Right cardiac atrium (tissue), 5 donors: ENCODE measurements at regions not wholly inside any gene's neighbourhood (a gene's known extent, or its start where the extent isn't known, plus 50 kb on each side); places are given as distances from the start of the nearest gene placed in this dataset.
"Not testable (repeated sequence)": the region's sequence is repeated elsewhere in the genome, so short reads cannot be mapped to it uniquely, and the experiment has no call there.

ENCODE experiments used
- ATAC-seq, 2 donors: fragments of 200-7000 bp; cut with Tn5 transposase; one replicate each; pipeline versions ENCODE4 v1.8.0 to v1.9.1; 2020; ENCODE audit warnings: moderate library complexity in 2 of 2, mild to moderate bottlenecking in 1 of 2
- DNase-seq, 3 donors: peaks; one replicate each; pipeline ENCODE4 v3.0.0-alpha.2; 2020
- H3K27ac ChIP-seq: one replicate; pipeline ENCODE4 v1.5.1; 2013; ENCODE audit warnings: mild to moderate bottlenecking, low read length, control low read depth, moderate library complexity
- H3K27me3 ChIP-seq: one replicate; pipeline ENCODE4 v1.6.1; 2013; ENCODE audit not compliant: control insufficient read depth, insufficient read depth
- H3K4me1 ChIP-seq: one replicate; pipeline ENCODE4 v1.6.1; 2013; ENCODE audit warnings: low read length; ENCODE audit not compliant: control insufficient read depth, insufficient read depth
- H3K4me3 ChIP-seq: one replicate; pipeline ENCODE4 v1.5.1; 2013; ENCODE audit warnings: low read length, control low read depth
- H3K9me3 ChIP-seq: one replicate; pipeline ENCODE4 v1.6.1; 2013; ENCODE audit warnings: low read length; ENCODE audit not compliant: control insufficient read depth
- WGBS: extraction: QIAGEN DNeasy Blood & Tissue Kit; methylation state at CpG from one replicate; pipeline ENCODE4 v1.1.7; 2013; 5-methylcytosine and 5-hydroxymethylcytosine counted together
- intact Hi-C, 4 donors: fragments of 100-400 bp; cut with DNase I; formaldehyde crosslinking; loops; one replicate each; pipeline versions ENCODE4 v1.11.0 to v1.14.0; 2022 to 2023
- donor health status: healthy with polysubstance abuse.
- donor health status: DM: no; HTN: yes; CAD: no.
- donor health status: DM: no; HTN: no; CAD: no.
- donor health status: DM: no; HTN: yes; CAD: no; lungs with severe emphysema.
- donor health status: DM: yes; HTN: yes; CAD: no.

GRCh38 chr14:106081721-106082120 lies 555.3 kb downstream of the TMEM121 start:
- DNase-seq, H3K27me3 ChIP-seq, H3K9me3 ChIP-seq, intact Hi-C loops, H3K4me1 ChIP-seq, H3K27ac ChIP-seq, ATAC-seq, H3K4me3 ChIP-seq: not testable (repeated sequence)
- 60% methylated on average over 4 of the region's 6 CpGs for WGBS

DNA sequence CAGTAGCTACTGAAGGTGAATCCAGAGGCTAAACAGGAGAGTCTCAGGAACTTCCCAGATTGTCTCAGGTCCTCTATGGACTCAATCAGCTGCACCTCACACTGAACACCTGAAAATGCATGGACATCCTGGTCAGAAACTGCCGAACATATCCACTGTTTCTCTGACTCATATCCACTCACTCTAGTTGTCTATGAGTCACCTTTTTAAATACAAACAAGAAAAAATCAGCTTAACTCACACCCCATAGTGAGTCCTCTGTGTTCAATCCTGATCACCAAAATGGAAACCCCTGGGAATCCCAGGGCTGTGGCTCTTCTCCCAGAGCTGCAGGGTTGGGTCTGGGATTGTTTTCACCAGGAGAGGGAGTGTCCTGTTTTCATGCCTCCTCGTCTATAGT lies 556.7 kb downstream of the TMEM121 start:
- DNase-seq (no peak), ATAC-seq (no peak)
- Histone ChIP-seq H3K4me3 (no peak overlapping the region), H3K4me1 (no peaks in the 10 kb centered on the region), H3K9me3 (no peaks in the 10 kb centered on the region), H3K27ac (no peak overlapping the region), H3K27me3 (no peaks in the 10 kb centered on the region)
- intact Hi-C loops = no loop called here
- 55% methylated on average over 2 of the region's 2 CpGs for WGBS

- WGBS = 67% methylated on average over 8 of the region's 8 CpGs
- no peaks in the 10 kb centered on the region for H3K27me3 ChIP-seq
- H3K9me3 ChIP-seq = no peaks in the 10 kb centered on the region
- no peak for ATAC-seq
- intact Hi-C loops = no loop called here
- DNase-seq = no peak
- H3K4me1 ChIP-seq = no peaks in the 10 kb centered on the region
- H3K27ac ChIP-seq = no peak overlapping the region
- no peak overlapping the region for H3K4me3 ChIP-seq
Observed at GRCh38 chr14:106087837-106088236, 561.5 kb downstream of the TMEM121 start.

- intact Hi-C loops, H3K27me3 ChIP-seq, H3K4me1 ChIP-seq, DNase-seq, H3K9me3 ChIP-seq, H3K27ac ChIP-seq, ATAC-seq, H3K4me3 ChIP-seq: not testable (repeated sequence)
- 50% methylated on average over 3 of the region's 3 CpGs for WGBS
Observed at GRCh38 chr14:106088860-106089259, 562.5 kb downstream of the TMEM121 start.

DNA sequence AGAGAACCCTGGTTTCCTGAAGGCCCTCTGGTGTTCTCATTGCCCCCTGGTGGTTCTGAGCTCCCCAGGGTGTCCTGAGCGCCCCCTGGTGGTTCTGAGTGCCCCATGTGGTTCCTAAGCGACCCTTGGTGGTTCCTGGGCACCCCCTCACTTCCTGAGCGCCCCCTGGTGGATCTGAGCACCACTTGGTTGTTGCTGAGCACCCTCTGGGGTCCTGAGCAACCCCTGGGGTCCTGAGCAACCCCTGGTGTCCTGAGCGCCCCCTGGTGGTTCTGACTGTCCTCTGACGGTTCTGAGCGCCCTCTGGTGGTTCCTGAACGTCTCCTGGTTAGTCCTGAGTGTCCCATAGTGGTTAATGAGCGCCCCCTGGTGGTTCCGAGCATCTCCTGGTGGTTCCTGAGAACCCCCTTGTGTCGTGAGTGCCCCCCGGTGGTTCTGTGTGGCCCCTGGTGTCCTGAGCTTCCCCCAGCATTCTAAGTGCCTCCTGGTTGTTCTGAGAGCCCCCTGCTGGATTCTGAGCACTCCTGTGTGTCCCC lies 568.3 kb downstream of the TMEM121 start:
- intact Hi-C loops = no loop called here
- WGBS = 33% methylated on average over 11 of the region's 11 CpGs
- Histone ChIP-seq H3K4me3 (no peak overlapping the region), H3K4me1 (no peaks in the 10 kb centered on the region), H3K27me3 (no peaks in the 10 kb centered on the region), H3K9me3 (no peaks in the 10 kb centered on the region), H3K27ac (no peak overlapping the region)
- DNase-seq = no peak
- ATAC-seq = no peak

GRCh38 chr14:106107703-106108102 lies 581.3 kb downstream of the TMEM121 start:
- no peaks in the 10 kb centered on the region for H3K9me3 ChIP-seq
- ATAC-seq (no peak), DNase-seq (no peak)
- H3K27ac ChIP-seq = no peak overlapping the region
- 54% methylated on average over 7 of the region's 7 CpGs for WGBS
- intact Hi-C loops = no loop called here
- H3K4me1 ChIP-seq = no peaks in the 10 kb centered on the region
- H3K4me3 ChIP-seq = no peak overlapping the region
- H3K27me3 ChIP-seq = no peaks in the 10 kb centered on the region

- no peaks in the 10 kb centered on the region for H3K9me3 ChIP-seq
- ATAC-seq (no peak), DNase-seq (no peak)
- intact Hi-C loops = no loop called here
- 45% methylated on average over 1 of the region's 1 CpG for WGBS
- no peak overlapping the region for H3K4me3 ChIP-seq
- H3K27ac ChIP-seq = no peak overlapping the region
- no peaks in the 10 kb centered on the region for H3K4me1 ChIP-seq
- H3K27me3 ChIP-seq = no peaks in the 10 kb centered on the region
Observed at GRCh38 chr14:106109337-106109736, 583.0 kb downstream of the TMEM121 start.

GRCh38 chr14:106115401-106115800 lies 589.0 kb downstream of the TMEM121 start:
- Histone ChIP-seq H3K4me3 (no peak overlapping the region), H3K27ac (no peak overlapping the region), H3K4me1 (no peaks in the 10 kb centered on the region), H3K9me3 (no peaks in the 10 kb centered on the region), H3K27me3 (no peaks in the 10 kb centered on the region)
- 49% methylated on average over 4 of the region's 4 CpGs for WGBS
- DNase-seq (no peak), ATAC-seq (no peak)
- intact Hi-C loops = no loop called here

GRCh38 chr14:106116339-106116930 lies 590.1 kb downstream of the TMEM121 start:
- WGBS = 27% methylated on average over 10 of the region's 10 CpGs

DNA sequence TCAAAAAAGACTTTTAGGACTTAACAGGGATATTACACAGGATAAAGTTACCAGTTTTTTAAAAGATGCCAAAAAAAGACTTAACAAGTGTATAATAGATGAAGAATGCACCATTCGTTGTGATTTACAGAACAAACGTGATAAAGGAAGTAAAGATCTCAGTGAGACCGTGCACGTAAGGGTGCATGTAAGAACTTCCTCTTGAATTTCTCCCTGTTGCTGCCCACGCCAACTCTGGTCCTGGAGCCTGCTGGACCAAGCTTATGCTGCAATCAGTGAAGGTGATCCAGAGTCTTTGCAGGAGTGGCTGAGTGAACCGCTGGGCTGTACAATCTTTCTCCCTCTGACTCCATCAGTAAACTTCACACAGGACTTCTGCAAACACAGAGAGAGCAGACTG lies 593.7 kb downstream of the TMEM121 start:
- Histone ChIP-seq H3K9me3 (no peaks in the 10 kb centered on the region), H3K27ac (no peak overlapping the region), H3K4me1 (no peaks in the 10 kb centered on the region), H3K4me3 (no peak overlapping the region), H3K27me3 (no peaks in the 10 kb centered on the region)
- 39% methylated on average over 6 of the region's 6 CpGs for WGBS
- intact Hi-C loops = no loop called here
- DNase-seq (no peak), ATAC-seq (no peak)

More at GRCh38 chr14:106116339-106116930, 590.1 kb downstream of the TMEM121 start:
- intact Hi-C loops, H3K27me3 ChIP-seq, H3K27ac ChIP-seq, ATAC-seq, H3K4me3 ChIP-seq, H3K4me1 ChIP-seq, H3K9me3 ChIP-seq: not testable (repeated sequence)
- DNase-seq = peak in 1 of 3 donors; percentile 20

- no peak for DNase-seq
- Histone ChIP-seq H3K4me3 (no peak overlapping the region), H3K9me3 (no peaks in the 10 kb centered on the region), H3K4me1 (no peaks in the 10 kb centered on the region), H3K27ac (no peak overlapping the region), H3K27me3 (no peaks in the 10 kb centered on the region)
- intact Hi-C loops = no loop called here
- ATAC-seq = no peak
- 59% methylated on average over 5 of the region's 5 CpGs for WGBS
Observed at GRCh38 chr14:106129274-106129673, 602.9 kb downstream of the TMEM121 start.
